ENCODE measurements at regions not wholly inside any gene's neighbourhood (a gene's known extent, or its start where the extent isn't known, plus 50 kb on each side); places are given as distances from the start of the nearest gene placed in this dataset.

GRCh38 chr11:91823252-91823830 is 401.3 kb upstream of the FAT3 start:
- H2BK20ac ChIP-seq (ENCODE audit: low read depth, low read length): no peak overlapping the region

More at GRCh38 chr11:91823252-91823830, 401.3 kb upstream of the FAT3 start:
- H3K4ac ChIP-seq (ENCODE audit: low read depth, low read length): no peak overlapping the region
- ATAC-seq (ENCODE audit: low read depth) (no peak), DNase-seq (no peak)
- H3K9me1 ChIP-seq (ENCODE audit: insufficient read depth, low read length): no peaks in the 10 kb centered on the region
- WGBS, 2 experiments (ENCODE audit: extremely low coverage in 2 of 2, insufficient read length in 1 of 2): no CpG with 5 or more reads among the region's 1 CpG
- no peak overlapping the region for H2BK120ac ChIP-seq (ENCODE audit: low read depth, low read length)
- TF ChIP-seq RFX5 (IDR thresholded peaks at IDR 0.05; ENCODE audit: low read depth, low read length) (no peak), SMC3 (IDR thresholded peaks at IDR 0.05; ENCODE audit: low read depth, low read length) (no peak), MXI1 (IDR thresholded peaks at IDR 0.05; ENCODE audit: borderline replicate concordance, low read depth, low read length) (no peak), CTCF (conservative IDR thresholded peaks at IDR 0.05; ENCODE audit: low read depth, low read length) (no peak), USF2 (IDR thresholded peaks at IDR 0.05; ENCODE audit: low read depth, low read length) (no peak), BHLHE40 (IDR thresholded peaks at IDR 0.05; ENCODE audit: low read depth, low read length) (no peak), POLR2A (IDR thresholded peaks at IDR 0.05; ENCODE audit: low read depth, low read length) (no peak), NFE2L2 (IDR thresholded peaks at IDR 0.05; ENCODE audit: low read depth, low read length) (no peak), CHD1 (IDR thresholded peaks at IDR 0.05; ENCODE audit: low read depth, low read length) (no peak), RAD21 (IDR thresholded peaks at IDR 0.05; ENCODE audit: low read length) (no peak)
- BruUV-seq (replicated peaks): no TSS peak
- no peaks in the 10 kb centered on the region for H4K20me1 ChIP-seq (ENCODE audit: insufficient read depth, low read length)
- POLR2A ChIA-PET (ENCODE audit: unreplicated experiment): no interaction called here
- H3K9me3 ChIP-seq (ENCODE audit: control insufficient read depth, insufficient read depth, low read length): 0 out of 2 replicates have a peak, but pooled peaks cover 2% of the 10 kb centered on the region
- H2BK5ac ChIP-seq (ENCODE audit: low read depth, low read length, poor library complexity, severe bottlenecking): no peak overlapping the region
- H3K23ac ChIP-seq (ENCODE audit: low read depth, low read length): no peak overlapping the region
- H2BK15ac ChIP-seq (ENCODE audit: low read depth, low read length): no peak overlapping the region
- H4K8ac ChIP-seq (ENCODE audit: low read depth in 2 of 2, low read length in 2 of 2): no peak overlapping the region
- H3K4me1 ChIP-seq (ENCODE audit: control insufficient read depth, insufficient read depth, low read length): no peaks in the 10 kb centered on the region
- CTCF ChIA-PET: no interaction called here
- in situ Hi-C loops (cut with MboI; ENCODE audit: low sequenced_read_pairs) (no loop called here), intact Hi-C loops (cut with micrococcal nuclease) (no loop called here), dilution Hi-C loops (cut with HindIII; ENCODE audit: low sequenced_read_pairs, unreplicated experiment) (no loop called here)
- H3K27me3 ChIP-seq (ENCODE audit: control insufficient read depth, insufficient read depth, low read length): no peaks in the 10 kb centered on the region
- no peak overlapping the region for H3K56ac ChIP-seq (ENCODE audit: extremely low read depth, insufficient read depth, low read length)
- H3K14ac ChIP-seq (replicated peaks; ENCODE audit: low read depth, low read length): no peak overlapping the region
- H4K91ac ChIP-seq (ENCODE audit: insufficient read depth, low read depth, low read length): no peak overlapping the region
- H2AK9ac ChIP-seq (replicated peaks; ENCODE audit: low read depth, low read length, poor library complexity): no peak overlapping the region
- H2AK5ac ChIP-seq (ENCODE audit: low read depth, low read length): no peak overlapping the region
- no peaks in the 10 kb centered on the region for H3K79me1 ChIP-seq (ENCODE audit: low read depth in 1 of 2, low read length in 2 of 2)
- no peak overlapping the region for H3K9ac ChIP-seq (ENCODE audit: low read depth, low read length)
- H3K4me2 ChIP-seq (ENCODE audit: low read depth, low read length): no peak overlapping the region
- no peak overlapping the region for H3K4me3 ChIP-seq (ENCODE audit: insufficient read depth, low read depth, low read length)
- H3K36me3 ChIP-seq (ENCODE audit: control insufficient read depth, insufficient read depth, low read length): no peaks in the 10 kb centered on the region
- no peak overlapping the region for H2AFZ ChIP-seq (replicated peaks; ENCODE audit: low read length, poor library complexity)
- H3K18ac ChIP-seq (ENCODE audit: low read depth, low read length): no peak overlapping the region
- H3K27ac ChIP-seq (ENCODE audit: insufficient read depth, low read length): no peak overlapping the region
- no peak overlapping the region for H4K5ac ChIP-seq (ENCODE audit: low read depth, low read length)

Data from IMR-90 (cell line).